ENCODE measurements at regions not wholly inside any gene's neighbourhood (a gene's known extent, or its start where the extent isn't known, plus 50 kb on each side); places are given as distances from the start of the nearest gene placed in this dataset.

DNA sequence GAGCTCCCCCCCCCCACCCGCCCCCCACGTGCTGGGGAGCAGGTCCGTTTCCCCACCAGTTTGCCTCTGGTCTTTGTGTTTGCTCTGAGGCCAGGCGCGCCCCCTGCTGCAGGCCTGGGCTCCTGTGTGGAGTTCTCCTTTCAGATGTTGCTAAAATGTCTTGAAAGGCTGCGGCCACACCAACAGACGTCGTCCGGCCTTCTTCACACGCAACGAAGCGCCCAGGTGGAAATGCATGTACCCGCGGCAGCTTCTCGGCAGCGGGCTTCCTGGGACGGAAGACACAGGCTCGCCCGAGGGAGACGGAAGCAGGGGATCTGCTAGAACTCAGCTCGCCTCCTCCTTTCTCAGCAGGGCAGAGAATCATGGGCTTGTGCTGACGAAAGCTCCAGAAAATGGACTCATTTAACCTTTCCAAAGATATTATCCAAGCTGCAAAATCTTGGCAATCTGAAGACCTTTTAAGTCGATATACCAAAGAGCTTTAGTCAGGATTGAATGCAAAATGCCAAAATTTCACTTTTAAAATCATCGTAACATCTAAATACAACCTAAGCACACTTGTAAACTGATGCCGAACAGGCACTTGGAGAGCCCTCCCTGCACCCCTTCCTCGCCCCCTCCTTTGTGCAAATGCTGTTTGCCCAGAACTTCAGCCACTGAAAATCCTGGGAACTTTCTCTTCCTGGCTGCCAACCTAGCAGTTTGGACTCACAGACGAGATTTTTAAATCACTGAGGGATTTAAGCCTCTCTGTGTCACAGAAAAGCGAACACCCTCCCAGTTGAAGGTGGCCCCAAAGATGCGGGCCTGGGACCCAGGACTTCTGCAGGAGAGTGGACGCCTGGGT, 125.5 kb upstream of the ZNF516 start:
- 20 to 35% (median 22%) methylated on average over 27 to 30 of the region's 30 CpGs for WGBS, 3 donors
- DNase-seq, result peak; percentile 73 to 86 (median 82)
- H3K4me3 ChIP-seq, result peak overlapping the region; percentile 24
- H3K27me3 ChIP-seq, result no peaks in the 10 kb centered on the region
- peak overlapping the region; percentile 85 to 88 for H3K27ac ChIP-seq
- H3K4me1 ChIP-seq (ENCODE audit: insufficient read depth), result peaks cover 5% of the 10 kb centered on the region
- intact Hi-C loops (cut with DNase I), result loop anchor here in 1 of 4 donors (5.0 kb wide), 1 partner anchor 213 kb away; no protein-coding TSS in a partner anchor
- H3K9me3 ChIP-seq, result no peaks in the 10 kb centered on the region
- no peaks in the 10 kb centered on the region for H3K36me3 ChIP-seq
- TF ChIP-seq EP300 (IDR thresholded peaks at IDR 0.05) (no peak), CTCF (IDR thresholded peaks at IDR 0.05) (peak in 2 of 3 donors; percentile 40 to 56), POLR2A (IDR thresholded peaks at IDR 0.05) (no peak)

GRCh38 chr18:76619621-76620315, 124.7 kb upstream of the ZNF516 start:
- Histone ChIP-seq H3K4me3 (peak overlapping the region; percentile 24), H3K4me1 (ENCODE audit: insufficient read depth) (peaks cover 5% of the 10 kb centered on the region), H3K27ac (peak overlapping the region; percentile 85 to 88), H3K9me3 (no peaks in the 10 kb centered on the region), H3K27me3 (no peaks in the 10 kb centered on the region), H3K36me3 (no peaks in the 10 kb centered on the region)
- intact Hi-C loops (cut with DNase I), result loop anchor here in 1 of 4 donors (5.0 kb wide), 2 partner anchors 212 to 222 kb away; no protein-coding TSS in a partner anchor
- peak; percentile 70 to 79 (median 74) for DNase-seq
- no peak for TF ChIP-seq CTCF (IDR thresholded peaks at IDR 0.05)
- no peak for TF ChIP-seq POLR2A (IDR thresholded peaks at IDR 0.05)
- 4 to 9% (median 6%) methylated on average over 25 to 27 of the region's 27 CpGs for WGBS, 3 donors

DNA sequence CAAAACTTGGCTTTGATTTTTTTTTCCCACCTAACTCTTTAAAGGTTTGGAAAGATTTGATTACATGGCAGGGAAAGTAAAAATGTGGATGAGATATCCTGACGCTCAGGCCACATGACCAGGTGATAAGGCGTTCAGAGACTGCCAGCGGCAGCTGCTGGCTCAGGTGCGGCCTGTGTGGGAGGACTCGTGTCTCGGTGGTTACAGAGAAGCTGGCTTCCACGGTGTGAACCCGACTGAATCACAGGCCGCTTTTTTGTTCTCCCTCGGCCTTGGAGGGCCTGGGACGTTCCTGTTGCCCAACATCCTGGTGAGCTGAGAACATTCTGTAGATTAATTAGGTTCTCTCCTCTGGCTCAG, 124.2 kb upstream of the ZNF516 start:
- no peaks in the 10 kb centered on the region for H3K27me3 ChIP-seq
- peaks cover 5% of the 10 kb centered on the region for H3K4me1 ChIP-seq (ENCODE audit: insufficient read depth)
- H3K9me3 ChIP-seq, result no peaks in the 10 kb centered on the region
- no peaks in the 10 kb centered on the region for H3K36me3 ChIP-seq
- DNase-seq, result peak; percentile 81 to 91 (median 86)
- intact Hi-C loops (cut with DNase I), result loop anchor here in 1 of 4 donors (5.0 kb wide), 1 partner anchor 222 kb away; no protein-coding TSS in a partner anchor
- H3K27ac ChIP-seq, result peak overlapping the region; percentile 25 to 88
- WGBS, 3 donors, result 7 to 9% (median 7%) methylated on average over 11 of the region's 11 CpGs
- peak; percentile 25 for TF ChIP-seq POLR2A (IDR thresholded peaks at IDR 0.05)
- no peak for TF ChIP-seq EP300 (IDR thresholded peaks at IDR 0.05)
- peak overlapping the region; percentile 24 for H3K4me3 ChIP-seq

DNA sequence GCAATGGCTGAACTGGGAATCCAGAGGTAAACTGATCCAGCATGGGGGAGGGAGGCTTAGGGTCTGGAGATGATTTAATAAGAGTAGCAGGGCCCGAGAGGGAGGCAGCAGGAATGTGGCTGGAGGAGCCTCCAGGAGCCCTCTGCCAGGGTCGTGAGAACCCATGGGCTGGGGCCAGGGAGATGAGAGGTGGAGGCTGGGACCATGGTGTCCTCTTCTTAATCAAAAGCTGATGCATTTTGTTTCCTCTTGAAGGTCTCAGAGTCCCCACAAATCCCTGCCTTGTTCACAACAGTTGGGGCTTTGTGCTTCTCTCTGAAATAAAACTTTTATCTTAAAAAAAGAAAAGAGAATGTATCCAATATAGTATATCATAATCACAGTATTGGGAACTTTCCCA, 123.7 kb upstream of the ZNF516 start:
- peak in 1 of 5 donors; percentile 48 for DNase-seq
- TF ChIP-seq POLR2A (IDR thresholded peaks at IDR 0.05) (no peak), EP300 (IDR thresholded peaks at IDR 0.05) (no peak), CTCF (IDR thresholded peaks at IDR 0.05) (no peak)
- intact Hi-C loops (cut with DNase I), result loop anchor here in 1 of 4 donors (5.0 kb wide), 1 partner anchor 221 kb away; no protein-coding TSS in a partner anchor
- Histone ChIP-seq H3K9me3 (no peaks in the 10 kb centered on the region), H3K27me3 (no peaks in the 10 kb centered on the region), H3K4me1 (ENCODE audit: insufficient read depth) (peaks cover 5% of the 10 kb centered on the region), H3K4me3 (no peak overlapping the region), H3K36me3 (no peaks in the 10 kb centered on the region), H3K27ac (peak overlapping the region; percentile 25 to 88)
- 5 to 21% (median 17%) methylated on average over 2 of the region's 2 CpGs for WGBS, 3 donors
